ENCODE measurements at regions not wholly inside any gene's neighbourhood (a gene's known extent, or its start where the extent isn't known, plus 50 kb on each side); places are given as distances from the start of the nearest gene placed in this dataset.
"Not testable (repeated sequence)": the region's sequence is repeated elsewhere in the genome, so short reads cannot be mapped to it uniquely, and the experiment has no call there.

GRCh38 chr2:58341047-58341446 lies 99.9 kb upstream of the FANCL start:
- no peak for DNase-seq

GRCh38 chr2:58339548-58340243 lies 98.6 kb upstream of the FANCL start:
- DNase-seq = no peak

- no peak for DNase-seq
These were observed 95.3 kb upstream of the FANCL start for GRCh38 chr2:58336416-58336815.

- no peak for DNase-seq
These were observed 93.3 kb upstream of the FANCL start for GRCh38 chr2:58334414-58334813.

- DNase-seq = not testable (repeated sequence)
These were observed 84.3 kb upstream of the FANCL start for GRCh38 chr2:58325296-58325895.

- DNase-seq = no peak
These were observed 78.4 kb upstream of the FANCL start for GRCh38 chr2:58319481-58319880.

- not testable (repeated sequence) for DNase-seq
These were observed 77.8 kb upstream of the FANCL start for GRCh38 chr2:58318949-58319348.

- DNase-seq = no peak
These were observed 72.8 kb upstream of the FANCL start for GRCh38 chr2:58313926-58314325.

GRCh38 chr2:58308435-58308834 lies 67.3 kb upstream of the FANCL start:
- no peak for DNase-seq

- no peak for DNase-seq
These were observed 63.7 kb upstream of the FANCL start for GRCh38 chr2:58304843-58305242.

GRCh38 chr2:58299123-58299522 lies 58.0 kb upstream of the FANCL start:
- DNase-seq = no peak

- no peak for DNase-seq
These were observed 51.9 kb upstream of the FANCL start for GRCh38 chr2:58293056-58293455.

- no peak for DNase-seq
These were observed 50.8 kb upstream of the FANCL start for GRCh38 chr2:58291726-58292438.

All from activated gamma-delta T cell treated with Interleukin-2 at 50 U/mL for 16 hours (primary cell).